NOMO-1 (cell line): ENCODE measurements at regions not wholly inside any gene's neighbourhood (a gene's known extent, or its start where the extent isn't known, plus 50 kb on each side); places are given as distances from the start of the nearest gene placed in this dataset.

ENCODE experiments used
- DNase-seq, 2 experiments: peaks; one replicate each; lab custom pipeline; 2025; ENCODE audit not compliant: unreplicated experiment in 2 of 2; lab: John Stamatoyannopoulos, UW

- no peak for DNase-seq
Observed at GRCh38 chr11:112508750-112509149, 248.1 kb upstream of the PLET1 start.

- DNase-seq: no peak
Observed at GRCh38 chr11:112509300-112509699, 248.6 kb upstream of the PLET1 start.

GRCh38 chr11:112511271-112511670 is 250.6 kb upstream of the PLET1 start:
- no peak for DNase-seq

- no peak for DNase-seq
Observed at GRCh38 chr11:112511911-112512310, 251.3 kb upstream of the PLET1 start.

GRCh38 chr11:112513417-112513816 is 252.8 kb upstream of the PLET1 start:
- DNase-seq: no peak

GRCh38 chr11:112514011-112514740 is 253.5 kb upstream of the PLET1 start:
- no peak for DNase-seq

- DNase-seq: no peak
Observed at GRCh38 chr11:112516261-112516660, 255.6 kb upstream of the PLET1 start.

- DNase-seq: no peak
Observed at GRCh38 chr11:112516755-112517154, 256.1 kb upstream of the PLET1 start.

GRCh38 chr11:112518371-112518770 is 257.7 kb upstream of the PLET1 start:
- DNase-seq: no peak

- no peak for DNase-seq
Observed at GRCh38 chr11:112519751-112520150, 259.1 kb upstream of the PLET1 start.

- no peak for DNase-seq
Observed at GRCh38 chr11:112520354-112520753, 259.7 kb upstream of the PLET1 start.

GRCh38 chr11:112522536-112522935 is 261.9 kb upstream of the PLET1 start:
- DNase-seq: peak in 1 of 2 experiments; percentile 9

GRCh38 chr11:112523031-112523430 is 262.4 kb upstream of the PLET1 start:
- no peak for DNase-seq

- no peak for DNase-seq
Observed at GRCh38 chr11:112523477-112523876, 262.8 kb upstream of the PLET1 start.

- DNase-seq: no peak
Observed at GRCh38 chr11:112523951-112524350, 263.3 kb upstream of the PLET1 start.

GRCh38 chr11:112524798-112525197 is 264.1 kb upstream of the PLET1 start:
- no peak for DNase-seq

- no peak for DNase-seq
Observed at GRCh38 chr11:112525270-112525669, 264.6 kb upstream of the PLET1 start.

GRCh38 chr11:112525844-112526590 is 265.4 kb upstream of the PLET1 start:
- DNase-seq: no peak

GRCh38 chr11:112526699-112527416 is 266.2 kb upstream of the PLET1 start:
- DNase-seq: no peak

- no peak for DNase-seq
Observed at GRCh38 chr11:112529071-112529470, 268.4 kb upstream of the PLET1 start.

GRCh38 chr11:112532506-112532905 is 271.8 kb upstream of the PLET1 start:
- DNase-seq: no peak

- DNase-seq: no peak
Observed at GRCh38 chr11:112533682-112534081, 273.0 kb upstream of the PLET1 start.
